Peyer's patch (tissue), 4 donors: ENCODE measurements at regions not wholly inside any gene's neighbourhood (a gene's known extent, or its start where the extent isn't known, plus 50 kb on each side); places are given as distances from the start of the nearest gene placed in this dataset.
"Not testable (repeated sequence)": the region's sequence is repeated elsewhere in the genome, so short reads cannot be mapped to it uniquely, and the experiment has no call there.

Experiments used
- POLR2A ChIP-seq, 2 donors: fragments of 450-650 bp; IDR thresholded peaks; one replicate each; pipeline ENCODE4 v1.5.1; 2017; ENCODE audit warnings: antibody characterized with exemption in 2 of 2, mild to moderate bottlenecking in 2 of 2, moderate library complexity in 2 of 2
- TF ChIP-seq, protein P1 (sequence below), 6 experiments: fragments of 450-650 bp in 4 of 6; fragments of 200-600 bp in 2 of 6; sonication (generic) in 1 of 6; IDR thresholded peaks; one replicate each; pipeline ENCODE4 v1.5.1; 2017 to 2019; ENCODE audit warnings: antibody characterized with exemption in 6 of 6, mild to moderate bottlenecking in 3 of 6, moderate library complexity in 1 of 6

DNA sequence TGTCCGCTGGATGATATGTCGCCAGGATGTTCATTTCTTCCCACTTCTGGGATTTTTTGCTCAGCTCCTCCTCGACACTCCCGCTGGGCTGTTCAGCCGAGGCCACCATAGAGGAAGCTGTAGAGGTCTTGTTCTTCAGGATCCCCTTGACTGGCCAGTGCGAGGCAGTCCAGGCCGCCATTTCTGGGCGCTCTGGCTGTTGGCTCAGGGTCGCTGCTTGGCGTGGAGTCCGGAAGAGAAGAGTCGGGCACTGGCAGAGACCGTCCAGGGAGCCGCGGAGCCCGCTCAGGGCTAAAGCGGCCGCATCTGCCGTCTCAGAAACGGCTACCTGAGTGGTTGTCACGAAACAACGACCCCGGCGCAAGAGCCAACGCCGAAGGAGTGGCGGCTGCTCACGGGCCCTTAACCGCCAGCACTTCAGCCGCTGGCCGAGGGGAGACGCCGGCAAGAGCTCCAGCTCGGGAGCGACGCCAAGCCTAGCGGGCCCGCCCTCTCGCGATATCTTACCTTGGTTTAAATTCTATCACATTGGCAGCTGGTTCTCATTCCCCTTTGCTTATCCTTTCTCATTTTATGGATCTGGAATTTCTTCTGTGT, 50.9 kb upstream of the RUBCNL start:
- TF ChIP-seq POLR2A (IDR thresholded peaks at IDR 0.05): not testable (repeated sequence)
- TF ChIP-seq, protein P1, sequence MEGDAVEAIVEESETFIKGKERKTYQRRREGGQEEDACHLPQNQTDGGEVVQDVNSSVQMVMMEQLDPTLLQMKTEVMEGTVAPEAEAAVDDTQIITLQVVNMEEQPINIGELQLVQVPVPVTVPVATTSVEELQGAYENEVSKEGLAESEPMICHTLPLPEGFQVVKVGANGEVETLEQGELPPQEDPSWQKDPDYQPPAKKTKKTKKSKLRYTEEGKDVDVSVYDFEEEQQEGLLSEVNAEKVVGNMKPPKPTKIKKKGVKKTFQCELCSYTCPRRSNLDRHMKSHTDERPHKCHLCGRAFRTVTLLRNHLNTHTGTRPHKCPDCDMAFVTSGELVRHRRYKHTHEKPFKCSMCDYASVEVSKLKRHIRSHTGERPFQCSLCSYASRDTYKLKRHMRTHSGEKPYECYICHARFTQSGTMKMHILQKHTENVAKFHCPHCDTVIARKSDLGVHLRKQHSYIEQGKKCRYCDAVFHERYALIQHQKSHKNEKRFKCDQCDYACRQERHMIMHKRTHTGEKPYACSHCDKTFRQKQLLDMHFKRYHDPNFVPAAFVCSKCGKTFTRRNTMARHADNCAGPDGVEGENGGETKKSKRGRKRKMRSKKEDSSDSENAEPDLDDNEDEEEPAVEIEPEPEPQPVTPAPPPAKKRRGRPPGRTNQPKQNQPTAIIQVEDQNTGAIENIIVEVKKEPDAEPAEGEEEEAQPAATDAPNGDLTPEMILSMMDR (IDR thresholded peaks at IDR 0.05): not testable (repeated sequence)
